SIG-M5 treated with dmso at 0.1 percent for 504 hours (cell line): ENCODE measurements at regions not wholly inside any gene's neighbourhood (a gene's known extent, or its start where the extent isn't known, plus 50 kb on each side); places are given as distances from the start of the nearest gene placed in this dataset.

ENCODE experiments used
- DNase-seq: peaks from one replicate; lab custom pipeline; 2025; ENCODE audit not compliant: unreplicated experiment; lab: John Stamatoyannopoulos, UW

GRCh38 chr1:87806379-87807094 is 477.9 kb downstream of the LMO4 start:
- DNase-seq: no peak

GRCh38 chr1:87810166-87810565 is 481.5 kb downstream of the LMO4 start:
- DNase-seq: no peak

- peak; percentile 3 for DNase-seq
These were observed 484.3 kb downstream of the LMO4 start for GRCh38 chr1:87812871-87813577.

GRCh38 chr1:87814573-87814972 is 485.9 kb downstream of the LMO4 start:
- no peak for DNase-seq

GRCh38 chr1:87816646-87817045 is 488.0 kb downstream of the LMO4 start:
- DNase-seq: no peak

- DNase-seq: no peak
These were observed 492.1 kb downstream of the LMO4 start for GRCh38 chr1:87820668-87821334.

GRCh38 chr1:87821335-87821697 is 492.6 kb downstream of the LMO4 start:
- DNase-seq: no peak

GRCh38 chr1:87826681-87827251 is 498.1 kb downstream of the LMO4 start:
- peak; percentile 80 for DNase-seq

- DNase-seq: no peak
These were observed 500.7 kb downstream of the LMO4 start for GRCh38 chr1:87829360-87829759.

- peak; percentile 41 for DNase-seq
These were observed 501.8 kb downstream of the LMO4 start for GRCh38 chr1:87830432-87830978.

- DNase-seq: no peak
These were observed 504.5 kb downstream of the LMO4 start for GRCh38 chr1:87833166-87833565.

- DNase-seq: no peak
These were observed 505.5 kb downstream of the LMO4 start for GRCh38 chr1:87834151-87834550.

- DNase-seq: no peak
These were observed 506.3 kb downstream of the LMO4 start for GRCh38 chr1:87834941-87835340.

GRCh38 chr1:87840767-87841166 is 512.1 kb downstream of the LMO4 start:
- DNase-seq: no peak

GRCh38 chr1:87841332-87841731 is 512.7 kb downstream of the LMO4 start:
- no peak for DNase-seq

- DNase-seq: no peak
These were observed 513.5 kb downstream of the LMO4 start for GRCh38 chr1:87842156-87842555.

GRCh38 chr1:87844251-87844650 is 515.6 kb downstream of the LMO4 start:
- DNase-seq: no peak

GRCh38 chr1:87851490-87851889 is 522.8 kb downstream of the LMO4 start:
- DNase-seq: no peak

- DNase-seq: no peak
These were observed 523.9 kb downstream of the LMO4 start for GRCh38 chr1:87852410-87853161.

- DNase-seq: no peak
These were observed 525.1 kb downstream of the LMO4 start for GRCh38 chr1:87853576-87854351.
